ENCODE measurements at regions not wholly inside any gene's neighbourhood (a gene's known extent, or its start where the extent isn't known, plus 50 kb on each side); places are given as distances from the start of the nearest gene placed in this dataset.

DNA sequence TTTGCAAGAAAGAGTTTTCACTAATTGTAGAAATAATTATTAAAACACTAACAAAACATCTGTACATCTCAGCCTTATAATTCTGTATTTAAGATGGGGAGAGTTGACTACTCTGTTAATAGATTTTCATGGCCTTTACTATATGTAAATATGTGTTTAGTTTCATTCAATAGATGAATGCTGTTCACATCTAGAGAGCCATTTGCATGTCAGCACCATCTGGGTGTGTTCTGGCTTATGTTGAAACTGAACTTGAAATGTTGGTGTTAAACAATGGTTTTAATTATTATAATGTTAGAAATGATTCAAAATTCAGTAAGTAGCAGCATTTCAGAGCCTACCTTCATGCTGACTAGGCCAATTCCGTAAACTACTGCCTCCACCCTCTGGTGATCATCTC lies 102.5 kb upstream of the ADAD1 start:
- H3K9me3 Mint-ChIP-seq: no peaks in the 10 kb centered on the region
- H3K27me3 Mint-ChIP-seq: no peaks in the 10 kb centered on the region
- DNase-seq: no peak
- H3K27ac Mint-ChIP-seq: no peak overlapping the region
- ATAC-seq: no peak
- no peak overlapping the region for H3K4me3 Mint-ChIP-seq
- H3K4me1 Mint-ChIP-seq: no peaks in the 10 kb centered on the region

- Mint-ChIP-seq H3K27me3 (no peaks in the 10 kb centered on the region), H3K27ac (no peak overlapping the region), H3K4me1 (no peaks in the 10 kb centered on the region), H3K9me3 (no peaks in the 10 kb centered on the region), H3K4me3 (no peak overlapping the region)
- ATAC-seq (no peak), DNase-seq (no peak)
Observed at GRCh38 chr4:122278976-122279375, 99.8 kb upstream of the ADAD1 start.

GRCh38 chr4:122279670-122280069 lies 99.1 kb upstream of the ADAD1 start:
- Mint-ChIP-seq H3K27me3 (no peaks in the 10 kb centered on the region), H3K4me3 (no peak overlapping the region), H3K9me3 (no peaks in the 10 kb centered on the region), H3K27ac (no peak overlapping the region), H3K4me1 (no peaks in the 10 kb centered on the region)
- ATAC-seq (no peak), DNase-seq (no peak)

GRCh38 chr4:122285285-122285684 lies 93.5 kb upstream of the ADAD1 start:
- no peak overlapping the region for H3K27ac Mint-ChIP-seq

DNA sequence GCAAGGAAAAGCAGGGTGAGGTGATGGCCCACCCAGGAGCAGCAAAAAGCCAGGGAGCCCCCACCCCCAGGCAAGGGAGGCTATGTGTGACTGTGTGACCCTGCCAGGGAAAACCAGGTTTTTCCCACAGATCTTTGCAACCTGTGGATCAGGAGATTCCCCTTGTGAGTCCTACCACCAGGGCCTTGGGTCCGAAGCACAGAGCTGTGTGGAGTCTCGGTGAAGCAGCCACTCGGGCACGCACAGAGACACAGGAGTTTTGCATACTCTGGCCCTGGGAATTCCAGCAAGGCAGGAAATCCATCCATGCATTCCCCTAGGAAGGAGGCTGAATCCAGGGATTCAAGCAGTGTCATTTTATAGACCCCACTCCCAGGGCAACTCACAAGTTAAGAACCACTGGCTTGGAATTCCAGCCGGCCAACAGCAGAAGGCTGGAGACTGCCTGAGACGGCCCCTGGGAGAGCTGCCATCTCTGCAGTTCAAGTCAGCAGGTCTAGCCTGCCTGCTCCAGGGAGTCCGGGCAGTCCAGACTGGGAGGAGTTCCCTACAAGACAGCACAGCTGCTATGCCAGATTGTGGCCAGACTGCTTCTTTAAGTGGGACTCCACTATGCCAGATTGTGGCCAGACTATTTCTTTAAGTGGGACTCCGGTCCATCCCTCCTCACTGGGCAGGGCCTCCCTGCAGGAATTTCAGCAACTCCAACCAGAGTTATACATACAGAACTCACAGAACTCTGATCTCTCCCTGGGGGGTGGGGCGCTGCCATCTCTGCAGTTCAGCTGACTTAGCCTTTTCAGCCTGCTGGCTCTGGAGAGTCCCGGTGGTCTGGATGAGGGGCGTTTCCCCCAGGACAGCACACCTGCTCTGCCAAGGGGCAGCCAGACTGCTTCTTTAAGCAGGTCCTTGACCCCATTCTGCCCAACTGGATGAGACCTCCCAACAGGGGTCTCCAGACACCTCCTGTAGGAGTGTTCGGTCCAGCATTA lies 85.1 kb upstream of the ADAD1 start:
- H3K4me3 Mint-ChIP-seq: no peak overlapping the region
- ATAC-seq: no peak
- H3K27ac Mint-ChIP-seq: no peak overlapping the region

More at GRCh38 chr4:122285285-122285684, 93.5 kb upstream of the ADAD1 start:
- DNase-seq (no peak), ATAC-seq (no peak)
- Mint-ChIP-seq H3K4me1 (no peaks in the 10 kb centered on the region), H3K27me3 (no peaks in the 10 kb centered on the region), H3K4me3 (no peak overlapping the region), H3K9me3 (no peaks in the 10 kb centered on the region)

GRCh38 chr4:122297694-122298093 lies 81.1 kb upstream of the ADAD1 start:
- DNase-seq (no peak), ATAC-seq (no peak)
- no peaks in the 10 kb centered on the region for H3K4me1 Mint-ChIP-seq
- no peak overlapping the region for H3K4me3 Mint-ChIP-seq
- no peaks in the 10 kb centered on the region for H3K27me3 Mint-ChIP-seq
- no peaks in the 10 kb centered on the region for H3K9me3 Mint-ChIP-seq
- peak overlapping the region in 1 of 2 donors; percentile 6 for H3K27ac Mint-ChIP-seq

More for the DNA sequence above, 85.1 kb upstream of the ADAD1 start:
- no peak for DNase-seq
- H3K9me3 Mint-ChIP-seq: no peaks in the 10 kb centered on the region
- H3K4me1 Mint-ChIP-seq: no peaks in the 10 kb centered on the region
- no peaks in the 10 kb centered on the region for H3K27me3 Mint-ChIP-seq

- DNase-seq (no peak), ATAC-seq (no peak)
- H3K27me3 Mint-ChIP-seq: no peaks in the 10 kb centered on the region
- no peaks in the 10 kb centered on the region for H3K4me1 Mint-ChIP-seq
- no peak overlapping the region for H3K27ac Mint-ChIP-seq
- H3K9me3 Mint-ChIP-seq: no peaks in the 10 kb centered on the region
- no peak overlapping the region for H3K4me3 Mint-ChIP-seq
Observed at GRCh38 chr4:122300776-122301175, 78.0 kb upstream of the ADAD1 start.

DNA sequence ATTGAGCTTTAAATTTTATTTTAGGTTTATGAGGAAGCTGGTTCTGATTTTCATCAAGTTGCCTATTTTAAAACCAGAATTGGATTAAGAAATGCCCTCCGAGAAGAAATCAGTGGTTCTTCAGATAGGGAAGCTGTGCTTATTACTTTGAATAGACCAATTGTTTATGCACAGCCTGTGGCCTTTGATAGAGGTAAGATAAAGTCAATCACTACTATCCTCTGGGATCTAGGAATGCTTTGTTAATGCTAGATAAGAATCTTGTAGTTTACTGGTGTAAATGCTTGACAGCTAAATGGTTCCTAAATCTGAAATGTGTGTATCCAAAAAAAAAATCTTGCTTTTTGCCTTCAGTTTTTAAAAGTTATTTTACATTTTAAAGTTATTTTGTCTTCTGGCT lies 73.0 kb upstream of the ADAD1 start:
- ATAC-seq (no peak), DNase-seq (no peak)
- Mint-ChIP-seq H3K27ac (no peak overlapping the region), H3K27me3 (no peaks in the 10 kb centered on the region), H3K9me3 (no peaks in the 10 kb centered on the region), H3K4me3 (no peak overlapping the region), H3K4me1 (no peaks in the 10 kb centered on the region)

- DNase-seq: no peak
- Mint-ChIP-seq H3K4me3 (no peak overlapping the region), H3K27me3 (no peaks in the 10 kb centered on the region), H3K27ac (no peak overlapping the region), H3K4me1 (no peaks in the 10 kb centered on the region), H3K9me3 (no peaks in the 10 kb centered on the region)
- no peak for ATAC-seq
Observed at GRCh38 chr4:122309988-122310626, 68.7 kb upstream of the ADAD1 start.

GRCh38 chr4:122313006-122313646 lies 65.7 kb upstream of the ADAD1 start:
- no peak overlapping the region for H3K27ac Mint-ChIP-seq
- no peaks in the 10 kb centered on the region for H3K9me3 Mint-ChIP-seq
- H3K4me1 Mint-ChIP-seq: no peaks in the 10 kb centered on the region
- ATAC-seq (no peak), DNase-seq (no peak)
- no peaks in the 10 kb centered on the region for H3K27me3 Mint-ChIP-seq
- no peak overlapping the region for H3K4me3 Mint-ChIP-seq

GRCh38 chr4:122326908-122327307 lies 51.9 kb upstream of the ADAD1 start:
- no peaks in the 10 kb centered on the region for H3K9me3 Mint-ChIP-seq
- H3K27me3 Mint-ChIP-seq: no peaks in the 10 kb centered on the region
- H3K4me3 Mint-ChIP-seq: no peak overlapping the region
- ATAC-seq (no peak), DNase-seq (no peak)
- no peak overlapping the region for H3K27ac Mint-ChIP-seq
- peaks cover 19% of the 10 kb centered on the region for H3K4me1 Mint-ChIP-seq

DNA sequence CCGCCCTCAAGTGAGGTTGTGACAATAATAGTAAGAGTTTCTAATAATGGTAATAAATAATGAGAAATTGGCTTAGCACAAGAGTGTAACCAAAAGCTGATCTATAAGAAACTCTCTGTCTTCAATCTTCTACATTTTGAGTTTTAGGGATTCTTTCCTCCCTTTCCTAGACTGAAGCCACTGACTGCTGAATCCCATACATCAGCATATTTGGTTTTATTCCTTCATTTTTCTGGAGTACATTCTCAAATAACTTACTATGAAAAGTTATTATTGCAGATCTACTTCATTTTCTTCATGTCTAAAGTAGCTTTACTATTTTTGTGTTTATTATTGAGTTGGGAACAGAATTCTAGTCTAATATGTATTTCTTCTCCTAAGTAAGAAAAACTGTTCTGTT lies 49.9 kb upstream of the ADAD1 start:
- no peak overlapping the region for H3K4me3 Mint-ChIP-seq
- no peak for DNase-seq
- peaks cover 4% of the 10 kb centered on the region for H3K4me1 Mint-ChIP-seq
- H3K9me3 Mint-ChIP-seq: no peaks in the 10 kb centered on the region
- H3K27ac Mint-ChIP-seq: no peak overlapping the region
- no peak for ATAC-seq
- no peaks in the 10 kb centered on the region for H3K27me3 Mint-ChIP-seq

Measured in stimulated activated naive CD8-positive, alpha-beta T cell treated with anti-CD3 and anti-CD28 coated beads, Interleukin-15, amount 100 ng/mL, for 72 hours (primary cell).